Activated T-helper 1 cell treated with Interleukin-2 at 50 U/mL for 16 hours (primary cell): ENCODE measurements at regions not wholly inside any gene's neighbourhood (a gene's known extent, or its start where the extent isn't known, plus 50 kb on each side); places are given as distances from the start of the nearest gene placed in this dataset.
"Not testable (repeated sequence)": the region's sequence is repeated elsewhere in the genome, so short reads cannot be mapped to it uniquely, and the experiment has no call there.

Source experiments
- DNase-seq: peaks from one replicate; pipeline ENCODE4 v3.0.0-alpha.2; 2020; ENCODE audit warnings: low read depth

- DNase-seq, result not testable (repeated sequence)
Observed at GRCh38 chr5:1953710-1954109, 71.0 kb upstream of the IRX4 start.

GRCh38 chr5:1952444-1953099, 69.8 kb upstream of the IRX4 start:
- no peak for DNase-seq

- no peak for DNase-seq
Observed at GRCh38 chr5:1952021-1952420, 69.3 kb upstream of the IRX4 start.

- no peak for DNase-seq
Observed at GRCh38 chr5:1951165-1951816, 68.6 kb upstream of the IRX4 start.

- no peak for DNase-seq
Observed at GRCh38 chr5:1950708-1951103, 68.0 kb upstream of the IRX4 start.

GRCh38 chr5:1950096-1950707, 67.5 kb upstream of the IRX4 start:
- no peak for DNase-seq

GRCh38 chr5:1949253-1949652, 66.5 kb upstream of the IRX4 start:
- DNase-seq, result no peak

GRCh38 chr5:1948663-1949191, 66.0 kb upstream of the IRX4 start:
- no peak for DNase-seq

GRCh38 chr5:1948111-1948510, 65.4 kb upstream of the IRX4 start:
- DNase-seq, result no peak

GRCh38 chr5:1946776-1947175, 64.1 kb upstream of the IRX4 start:
- no peak for DNase-seq

- no peak for DNase-seq
Observed at GRCh38 chr5:1946122-1946677, 63.5 kb upstream of the IRX4 start.

GRCh38 chr5:1945606-1946005, 62.9 kb upstream of the IRX4 start:
- DNase-seq, result no peak

- no peak for DNase-seq
Observed at GRCh38 chr5:1944408-1944807, 61.7 kb upstream of the IRX4 start.

- no peak for DNase-seq
Observed at GRCh38 chr5:1943481-1943880, 60.8 kb upstream of the IRX4 start.

- DNase-seq, result no peak
Observed at GRCh38 chr5:1942630-1943029, 59.9 kb upstream of the IRX4 start.

GRCh38 chr5:1942158-1942557, 59.4 kb upstream of the IRX4 start:
- no peak for DNase-seq

- no peak for DNase-seq
Observed at GRCh38 chr5:1939256-1939655, 56.5 kb upstream of the IRX4 start.

GRCh38 chr5:1938310-1939000, 55.7 kb upstream of the IRX4 start:
- no peak for DNase-seq

GRCh38 chr5:1937590-1937989, 54.9 kb upstream of the IRX4 start:
- DNase-seq, result no peak

- DNase-seq, result no peak
Observed at GRCh38 chr5:1936901-1937300, 54.2 kb upstream of the IRX4 start.

GRCh38 chr5:1936413-1936812, 53.7 kb upstream of the IRX4 start:
- DNase-seq, result no peak

- no peak for DNase-seq
Observed at GRCh38 chr5:1934801-1935429, 52.2 kb upstream of the IRX4 start.
